DMS53 (cell line): ENCODE measurements at regions not wholly inside any gene's neighbourhood (a gene's known extent, or its start where the extent isn't known, plus 50 kb on each side); places are given as distances from the start of the nearest gene placed in this dataset.

Experiments used
- DNase-seq: peaks from one replicate; lab custom pipeline; 2025; lab: John Stamatoyannopoulos, UW

GRCh38 chr4:24287096-24287495, 297.3 kb downstream of the DHX15 start:
- DNase-seq, result no peak

GRCh38 chr4:24285759-24286158, 298.6 kb downstream of the DHX15 start:
- DNase-seq, result no peak

GRCh38 chr4:24282446-24282845, 301.9 kb downstream of the DHX15 start:
- DNase-seq, result no peak

GRCh38 chr4:24279911-24280375, 304.4 kb downstream of the DHX15 start:
- no peak for DNase-seq

GRCh38 chr4:24279469-24279868, 304.9 kb downstream of the DHX15 start:
- no peak for DNase-seq

- no peak for DNase-seq
Observed at GRCh38 chr4:24278693-24279092, 305.7 kb downstream of the DHX15 start.

GRCh38 chr4:24274381-24274941, 309.9 kb downstream of the DHX15 start:
- no peak for DNase-seq

GRCh38 chr4:24273136-24273535, 311.2 kb downstream of the DHX15 start:
- no peak for DNase-seq

- no peak for DNase-seq
Observed at GRCh38 chr4:24266951-24267722, 317.2 kb downstream of the DHX15 start.

GRCh38 chr4:24265989-24266388, 318.4 kb downstream of the DHX15 start:
- no peak for DNase-seq

- no peak for DNase-seq
Observed at GRCh38 chr4:24262616-24263015, 321.7 kb downstream of the DHX15 start.

GRCh38 chr4:24262084-24262483, 322.3 kb downstream of the DHX15 start:
- DNase-seq, result no peak

GRCh38 chr4:24260923-24261564, 323.3 kb downstream of the DHX15 start:
- DNase-seq, result no peak

GRCh38 chr4:24260133-24260715, 324.1 kb downstream of the DHX15 start:
- no peak for DNase-seq

- no peak for DNase-seq
Observed at GRCh38 chr4:24256547-24256946, 327.8 kb downstream of the DHX15 start.

GRCh38 chr4:24256066-24256465, 328.3 kb downstream of the DHX15 start:
- no peak for DNase-seq

- DNase-seq, result no peak
Observed at GRCh38 chr4:24252121-24252520, 332.2 kb downstream of the DHX15 start.

GRCh38 chr4:24251589-24251988, 332.8 kb downstream of the DHX15 start:
- no peak for DNase-seq

GRCh38 chr4:24249972-24250371, 334.4 kb downstream of the DHX15 start:
- no peak for DNase-seq

GRCh38 chr4:24248674-24249630, 335.4 kb downstream of the DHX15 start:
- no peak for DNase-seq

GRCh38 chr4:24245491-24245820, 338.9 kb downstream of the DHX15 start:
- DNase-seq, result no peak
